Panc1 (cell line): ENCODE measurements at regions not wholly inside any gene's neighbourhood (a gene's known extent, or its start where the extent isn't known, plus 50 kb on each side); places are given as distances from the start of the nearest gene placed in this dataset.

ENCODE experiments used
- POLR2AphosphoS5 ChIP-seq: IDR thresholded peaks from 2 replicates; pipeline ENCODE4 v1.6.1; 2012; ENCODE audit warnings: mild to moderate bottlenecking, low read depth, low read length, moderate library complexity
- TF ChIP-seq, protein P1 (sequence below): fragments of 450-650 bp; IDR thresholded peaks from 2 replicates; pipeline ENCODE4 v1.5.1; 2017; ENCODE audit warnings: mild to moderate bottlenecking

DNA sequence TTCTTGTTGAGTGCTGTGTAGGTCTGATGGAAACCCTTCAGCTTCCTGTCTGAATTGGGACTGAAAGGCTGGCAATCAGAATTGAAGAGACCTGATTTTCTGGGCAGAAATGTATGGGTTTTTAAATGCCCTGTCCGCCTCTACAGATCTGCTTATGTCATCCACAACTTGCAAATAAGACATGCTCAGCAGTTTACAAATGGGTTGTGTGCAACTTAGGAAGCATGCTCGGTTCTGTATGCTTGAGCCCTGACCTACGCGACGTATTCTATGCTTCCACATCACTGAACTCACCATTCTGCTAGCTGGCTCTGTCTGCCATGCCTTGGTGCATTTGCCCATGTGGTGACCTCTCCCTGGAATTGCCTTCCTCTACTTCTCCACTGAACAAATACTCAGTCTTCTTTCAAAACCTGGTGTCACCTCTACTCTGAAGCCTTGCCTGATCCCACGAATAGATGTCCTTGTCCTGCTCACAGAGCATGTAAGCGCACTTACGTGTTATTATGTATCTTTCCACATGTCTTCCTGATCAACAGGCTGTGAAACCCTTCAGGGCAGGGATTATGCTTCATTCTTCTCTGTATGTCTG is 194.2 kb downstream of the ERCC6L2 start:
- TF ChIP-seq, protein P1, sequence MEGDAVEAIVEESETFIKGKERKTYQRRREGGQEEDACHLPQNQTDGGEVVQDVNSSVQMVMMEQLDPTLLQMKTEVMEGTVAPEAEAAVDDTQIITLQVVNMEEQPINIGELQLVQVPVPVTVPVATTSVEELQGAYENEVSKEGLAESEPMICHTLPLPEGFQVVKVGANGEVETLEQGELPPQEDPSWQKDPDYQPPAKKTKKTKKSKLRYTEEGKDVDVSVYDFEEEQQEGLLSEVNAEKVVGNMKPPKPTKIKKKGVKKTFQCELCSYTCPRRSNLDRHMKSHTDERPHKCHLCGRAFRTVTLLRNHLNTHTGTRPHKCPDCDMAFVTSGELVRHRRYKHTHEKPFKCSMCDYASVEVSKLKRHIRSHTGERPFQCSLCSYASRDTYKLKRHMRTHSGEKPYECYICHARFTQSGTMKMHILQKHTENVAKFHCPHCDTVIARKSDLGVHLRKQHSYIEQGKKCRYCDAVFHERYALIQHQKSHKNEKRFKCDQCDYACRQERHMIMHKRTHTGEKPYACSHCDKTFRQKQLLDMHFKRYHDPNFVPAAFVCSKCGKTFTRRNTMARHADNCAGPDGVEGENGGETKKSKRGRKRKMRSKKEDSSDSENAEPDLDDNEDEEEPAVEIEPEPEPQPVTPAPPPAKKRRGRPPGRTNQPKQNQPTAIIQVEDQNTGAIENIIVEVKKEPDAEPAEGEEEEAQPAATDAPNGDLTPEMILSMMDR = no peak
- TF ChIP-seq POLR2AphosphoS5 = no peak
